ENCODE measurements at regions not wholly inside any gene's neighbourhood (a gene's known extent, or its start where the extent isn't known, plus 50 kb on each side); places are given as distances from the start of the nearest gene placed in this dataset. TPM values are rescaled to one million over a fixed set of nuclear protein-coding genes. Genes with fewer than 3 reads are reported as not detected.

DNA sequence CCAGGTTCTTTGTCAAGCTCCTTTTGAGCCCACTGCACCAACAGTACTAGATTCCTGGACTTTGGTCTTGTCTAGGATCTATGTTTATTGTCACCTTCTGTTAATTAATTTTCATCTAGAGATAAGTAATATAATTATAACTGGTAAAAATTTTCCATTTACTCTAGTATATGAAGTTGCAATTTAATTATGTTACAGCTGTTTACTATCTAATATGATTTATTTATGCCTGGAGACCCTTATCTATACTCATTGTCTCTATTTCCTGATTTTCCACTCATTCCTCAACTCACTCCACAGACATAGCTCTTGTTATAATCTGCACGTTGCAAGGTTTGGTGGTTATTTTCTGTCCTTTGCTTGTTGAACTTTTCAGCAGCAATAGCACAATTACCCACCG is 63.2 kb upstream of the PHF14 start:
- H3K4me3 ChIP-seq (ENCODE audit: low read depth, low read length), result no peak overlapping the region
- peaks cover 3% of the 10 kb centered on the region; the same call in 1 of the 2 replicates for H3K9me3 ChIP-seq (ENCODE audit: control insufficient read depth, insufficient read depth, low read length)
- CTCF ChIA-PET, result no interaction called here
- no peak for TF ChIP-seq CTCF (IDR thresholded peaks at IDR 0.05; ENCODE audit: low read depth, low read length)
- DNase-seq (ENCODE audit: low read depth, low spot score), result no peak
- no peaks in the 10 kb centered on the region for H3K27me3 ChIP-seq (ENCODE audit: control insufficient read depth, insufficient read depth, low read length)
- H3K27ac ChIP-seq (ENCODE audit: low read depth, low read length), result no peak overlapping the region
- POLR2A ChIA-PET, result no interaction called here

GRCh38 chr7:10912077-10912476 is 61.6 kb upstream of the PHF14 start:
- CTCF ChIA-PET, result no interaction called here

DNA sequence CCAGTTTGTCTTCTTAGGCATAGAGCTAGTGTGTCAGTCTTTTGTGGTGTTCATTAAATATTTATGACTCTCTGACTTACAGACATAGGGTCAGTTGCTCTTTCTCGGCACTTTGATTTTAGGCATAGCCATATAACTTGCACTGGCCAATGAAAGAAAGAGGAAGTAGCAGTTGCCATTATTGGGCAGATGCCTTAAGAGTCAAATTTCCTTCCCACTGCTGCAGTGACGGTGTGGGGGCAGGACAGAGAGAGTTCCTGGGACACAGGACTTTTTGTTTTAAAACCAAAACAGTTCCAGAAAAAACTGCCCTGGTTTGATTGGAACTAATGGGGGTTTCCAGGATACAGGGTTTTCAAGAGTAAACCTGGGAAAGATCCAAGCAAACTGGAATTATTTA is 60.2 kb upstream of the PHF14 start:
- Histone ChIP-seq H3K27ac (ENCODE audit: low read depth, low read length) (no peak overlapping the region), H3K4me3 (ENCODE audit: low read depth, low read length) (no peak overlapping the region), H3K9me3 (ENCODE audit: control insufficient read depth, insufficient read depth, low read length) (peaks cover 3% of the 10 kb centered on the region; the same call in 1 of the 2 replicates), H3K27me3 (ENCODE audit: control insufficient read depth, insufficient read depth, low read length) (no peaks in the 10 kb centered on the region)
- no peak for TF ChIP-seq CTCF (IDR thresholded peaks at IDR 0.05; ENCODE audit: low read depth, low read length)
- CTCF ChIA-PET, result no interaction called here
- DNase-seq (ENCODE audit: low read depth, low spot score), result no peak
- POLR2A ChIA-PET, result no interaction called here

More at GRCh38 chr7:10912077-10912476, 61.6 kb upstream of the PHF14 start:
- DNase-seq (ENCODE audit: low read depth, low spot score), result no peak
- POLR2A ChIA-PET, result no interaction called here
- H3K9me3 ChIP-seq (ENCODE audit: control insufficient read depth, insufficient read depth, low read length), result peaks cover 3% of the 10 kb centered on the region; the same call in 1 of the 2 replicates
- no peak for TF ChIP-seq CTCF (IDR thresholded peaks at IDR 0.05; ENCODE audit: low read depth, low read length)
- no peak overlapping the region for H3K27ac ChIP-seq (ENCODE audit: low read depth, low read length)
- H3K4me3 ChIP-seq (ENCODE audit: low read depth, low read length), result no peak overlapping the region
- H3K27me3 ChIP-seq (ENCODE audit: control insufficient read depth, insufficient read depth, low read length), result no peaks in the 10 kb centered on the region

DNA sequence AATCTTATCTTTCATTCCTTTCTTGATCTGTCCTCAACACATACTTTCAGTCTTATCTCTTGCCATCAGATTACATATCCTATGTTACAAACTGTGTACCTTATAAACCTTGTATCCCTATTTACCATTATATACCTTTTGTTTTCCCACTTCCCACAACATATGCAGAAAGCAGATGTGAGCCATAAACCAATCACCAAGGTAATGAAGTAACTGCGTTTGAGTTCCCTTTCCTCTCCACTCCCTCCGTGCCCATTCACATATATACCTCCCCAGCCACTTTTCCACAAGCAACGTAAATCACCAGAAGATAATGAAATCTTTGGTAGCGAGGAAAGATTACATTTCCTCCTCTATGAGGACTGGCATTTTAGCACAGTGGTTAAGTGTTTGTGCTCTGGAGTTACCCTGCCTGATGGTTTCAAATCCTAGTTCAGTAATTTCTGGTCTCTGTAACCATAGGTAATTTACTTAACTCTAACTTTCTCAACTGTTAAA is 55.5 kb upstream of the PHF14 start:
- Histone ChIP-seq H3K9me3 (ENCODE audit: control insufficient read depth, insufficient read depth, low read length) (no peaks in the 10 kb centered on the region), H3K27me3 (ENCODE audit: control insufficient read depth, insufficient read depth, low read length) (no peaks in the 10 kb centered on the region), H3K27ac (ENCODE audit: low read depth, low read length) (no peak overlapping the region), H3K4me3 (ENCODE audit: low read depth, low read length) (no peak overlapping the region)
- ChIA-PET CTCF (no interaction called here), POLR2A (no interaction called here)
- no peak for DNase-seq (ENCODE audit: low read depth, low spot score)
- no peak for TF ChIP-seq CTCF (IDR thresholded peaks at IDR 0.05; ENCODE audit: low read depth, low read length)

DNA sequence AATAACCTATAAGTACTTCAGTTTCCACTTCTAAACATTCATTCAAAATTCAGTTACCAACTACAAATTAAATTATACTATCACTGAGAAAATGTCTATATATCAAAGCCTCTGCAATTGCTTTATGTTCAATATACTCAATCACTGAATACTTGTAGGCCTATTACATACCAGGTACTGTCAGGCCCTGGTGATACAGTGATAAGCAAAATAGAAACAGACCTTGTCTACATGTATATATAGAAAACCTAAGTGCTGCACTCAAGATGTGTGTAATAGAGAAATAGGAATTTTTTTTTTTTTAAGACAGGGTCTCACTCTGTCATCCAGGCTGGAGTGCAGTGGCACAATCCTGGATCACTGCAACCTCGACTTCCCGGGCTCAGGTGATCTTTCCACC is 53.7 kb upstream of the PHF14 start:
- Histone ChIP-seq H3K4me3 (ENCODE audit: low read depth, low read length) (no peak overlapping the region), H3K27me3 (ENCODE audit: control insufficient read depth, insufficient read depth, low read length) (no peaks in the 10 kb centered on the region), H3K27ac (ENCODE audit: low read depth, low read length) (no peak overlapping the region), H3K9me3 (ENCODE audit: control insufficient read depth, insufficient read depth, low read length) (no peaks in the 10 kb centered on the region)
- POLR2A ChIA-PET, result no interaction called here
- CTCF ChIA-PET, result interaction anchor here (1.1 kb wide), 1 partner anchor 292 kb away, joined by 3 read pairs; no protein-coding TSS in a partner anchor
- TF ChIP-seq CTCF (IDR thresholded peaks at IDR 0.05; ENCODE audit: low read depth, low read length), result no peak
- DNase-seq (ENCODE audit: low read depth, low spot score), result no peak

Small RNAs in the stretch of these regions (small RNA-seq; reads per million reads assigned to genes)
- not detected for gene AC004852.1 (ENCODE audit: insufficient read length, low read depth)
- not detected for gene AC009945.1 (ENCODE audit: insufficient read length, low read depth)
- gene RF00012 (ENCODE audit: insufficient read length, low read depth), result not detected
- gene RF00019 (ENCODE audit: insufficient read length, low read depth), result not detected

Data from AG04450 (cell line).